A549 (cell line): ENCODE measurements at regions not wholly inside any gene's neighbourhood (a gene's known extent, or its start where the extent isn't known, plus 50 kb on each side); places are given as distances from the start of the nearest gene placed in this dataset.

Experiments used
- BHLHE40 ChIP-seq: IDR thresholded peaks from 2 replicates; pipeline ENCODE4 v1.6.1; 2012; ENCODE audit warnings: low read depth, low read length, inconsistent platforms
- CBX8 ChIP-seq: fragments of 200-600 bp; sonication (generic); IDR thresholded peaks from 2 replicates; pipeline ENCODE4 v1.6.1; 2016
- EHMT2 ChIP-seq: fragments of 200-600 bp; sonication (generic); IDR thresholded peaks from 2 replicates; pipeline ENCODE4 v1.6.1; 2016; ENCODE audit warnings: antibody characterized with exemption, low read depth, mild to moderate bottlenecking, moderate library complexity
- EP300 ChIP-seq, 2 experiments: fragments of >200 bp; sonication (Bioruptor Twin); formaldehyde crosslinking; IDR thresholded peaks; 2 replicates in 1 of 2; 3 replicates in 1 of 2; pipeline ENCODE4 v1.6.1; 2016 to 2017
- HDAC2 ChIP-seq: fragments of 200-600 bp; sonication (generic); IDR thresholded peaks from 2 replicates; pipeline ENCODE4 v1.6.1; 2016
- JUNB ChIP-seq: fragments of >200 bp; sonication (Bioruptor Twin); formaldehyde crosslinking; IDR thresholded peaks from 2 replicates; pipeline ENCODE4 v1.6.1; 2016
- POLR2A ChIP-seq: IDR thresholded peaks from 2 replicates; pipeline ENCODE4 v1.6.1; 2012; ENCODE audit warnings: mild to moderate bottlenecking, low read length
- RAD21 ChIP-seq, 2 experiments: fragments of >200 bp in 1 of 2; sonication (Bioruptor Twin) in 1 of 2; formaldehyde crosslinking in 1 of 2; IDR thresholded peaks in 1 of 2; conservative IDR thresholded peaks in 1 of 2; 2 replicates in 1 of 2; 3 replicates in 1 of 2; pipeline ENCODE4 v1.6.1; 2012 to 2018; ENCODE audit warnings: inconsistent platforms in 1 of 2
- SMC3 ChIP-seq: fragments of >200 bp; sonication (Bioruptor Twin); formaldehyde crosslinking; IDR thresholded peaks from 3 replicates; pipeline ENCODE4 v1.6.1; 2018; ENCODE audit warnings: inconsistent platforms
- TF ChIP-seq, protein P1 (sequence below): fragments of >200 bp; sonication (Bioruptor Twin); formaldehyde crosslinking; IDR thresholded peaks from 3 replicates; pipeline ENCODE4 v1.5.1; 2016
- TF ChIP-seq, protein P2 (sequence below): fragments of 450-650 bp; IDR thresholded peaks from 2 replicates; pipeline ENCODE4 v1.6.1; 2014; ENCODE audit warnings: antibody characterized with exemption
- TF ChIP-seq, protein P3 (sequence below): IDR thresholded peaks from 2 replicates; pipeline ENCODE4 v1.6.1; 2012; ENCODE audit warnings: low read depth, borderline replicate concordance
- TF ChIP-seq, protein P4 (sequence below): fragments of 200-600 bp; sonication (generic); IDR thresholded peaks from 2 replicates; pipeline ENCODE4 v1.6.1; 2016; ENCODE audit warnings: antibody characterized with exemption, mild to moderate bottlenecking, moderate library complexity

DNA sequence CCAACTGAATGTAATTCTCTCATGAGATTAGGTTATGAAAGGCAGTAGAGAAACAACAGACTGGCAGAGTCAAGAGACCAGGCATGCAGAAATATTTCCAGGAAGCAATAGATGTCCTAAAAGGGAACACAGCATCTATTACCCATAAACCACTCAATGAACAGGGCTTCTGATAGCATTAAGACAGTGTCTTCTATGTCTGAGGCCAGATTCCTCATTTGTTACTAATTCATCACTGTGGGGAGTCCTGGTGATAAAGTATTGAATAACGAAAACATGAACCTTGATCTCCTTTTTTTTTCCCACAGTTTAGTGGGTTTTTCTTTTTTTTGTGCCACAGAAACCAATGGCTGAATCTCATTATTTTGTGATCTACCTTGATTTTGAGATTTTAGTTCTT lies 339.0 kb downstream of the METTL15 start:
- no peak for TF ChIP-seq POLR2A
- TF ChIP-seq RAD21 (conservative IDR thresholded peaks at IDR 0.05 in 1 of 2, IDR thresholded peaks at IDR 0.05 in 1 of 2): no peak
- TF ChIP-seq, protein P1, sequence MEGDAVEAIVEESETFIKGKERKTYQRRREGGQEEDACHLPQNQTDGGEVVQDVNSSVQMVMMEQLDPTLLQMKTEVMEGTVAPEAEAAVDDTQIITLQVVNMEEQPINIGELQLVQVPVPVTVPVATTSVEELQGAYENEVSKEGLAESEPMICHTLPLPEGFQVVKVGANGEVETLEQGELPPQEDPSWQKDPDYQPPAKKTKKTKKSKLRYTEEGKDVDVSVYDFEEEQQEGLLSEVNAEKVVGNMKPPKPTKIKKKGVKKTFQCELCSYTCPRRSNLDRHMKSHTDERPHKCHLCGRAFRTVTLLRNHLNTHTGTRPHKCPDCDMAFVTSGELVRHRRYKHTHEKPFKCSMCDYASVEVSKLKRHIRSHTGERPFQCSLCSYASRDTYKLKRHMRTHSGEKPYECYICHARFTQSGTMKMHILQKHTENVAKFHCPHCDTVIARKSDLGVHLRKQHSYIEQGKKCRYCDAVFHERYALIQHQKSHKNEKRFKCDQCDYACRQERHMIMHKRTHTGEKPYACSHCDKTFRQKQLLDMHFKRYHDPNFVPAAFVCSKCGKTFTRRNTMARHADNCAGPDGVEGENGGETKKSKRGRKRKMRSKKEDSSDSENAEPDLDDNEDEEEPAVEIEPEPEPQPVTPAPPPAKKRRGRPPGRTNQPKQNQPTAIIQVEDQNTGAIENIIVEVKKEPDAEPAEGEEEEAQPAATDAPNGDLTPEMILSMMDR: no peak
- no peak for TF ChIP-seq CBX8
- TF ChIP-seq, protein P2, sequence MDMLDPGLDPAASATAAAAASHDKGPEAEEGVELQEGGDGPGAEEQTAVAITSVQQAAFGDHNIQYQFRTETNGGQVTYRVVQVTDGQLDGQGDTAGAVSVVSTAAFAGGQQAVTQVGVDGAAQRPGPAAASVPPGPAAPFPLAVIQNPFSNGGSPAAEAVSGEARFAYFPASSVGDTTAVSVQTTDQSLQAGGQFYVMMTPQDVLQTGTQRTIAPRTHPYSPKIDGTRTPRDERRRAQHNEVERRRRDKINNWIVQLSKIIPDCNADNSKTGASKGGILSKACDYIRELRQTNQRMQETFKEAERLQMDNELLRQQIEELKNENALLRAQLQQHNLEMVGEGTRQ: no peak
- TF ChIP-seq EP300 (IDR thresholded peaks at IDR 0.05): no peak
- TF ChIP-seq, protein P3, sequence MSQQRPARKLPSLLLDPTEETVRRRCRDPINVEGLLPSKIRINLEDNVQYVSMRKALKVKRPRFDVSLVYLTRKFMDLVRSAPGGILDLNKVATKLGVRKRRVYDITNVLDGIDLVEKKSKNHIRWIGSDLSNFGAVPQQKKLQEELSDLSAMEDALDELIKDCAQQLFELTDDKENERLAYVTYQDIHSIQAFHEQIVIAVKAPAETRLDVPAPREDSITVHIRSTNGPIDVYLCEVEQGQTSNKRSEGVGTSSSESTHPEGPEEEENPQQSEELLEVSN: no peak
- TF ChIP-seq, protein P4, sequence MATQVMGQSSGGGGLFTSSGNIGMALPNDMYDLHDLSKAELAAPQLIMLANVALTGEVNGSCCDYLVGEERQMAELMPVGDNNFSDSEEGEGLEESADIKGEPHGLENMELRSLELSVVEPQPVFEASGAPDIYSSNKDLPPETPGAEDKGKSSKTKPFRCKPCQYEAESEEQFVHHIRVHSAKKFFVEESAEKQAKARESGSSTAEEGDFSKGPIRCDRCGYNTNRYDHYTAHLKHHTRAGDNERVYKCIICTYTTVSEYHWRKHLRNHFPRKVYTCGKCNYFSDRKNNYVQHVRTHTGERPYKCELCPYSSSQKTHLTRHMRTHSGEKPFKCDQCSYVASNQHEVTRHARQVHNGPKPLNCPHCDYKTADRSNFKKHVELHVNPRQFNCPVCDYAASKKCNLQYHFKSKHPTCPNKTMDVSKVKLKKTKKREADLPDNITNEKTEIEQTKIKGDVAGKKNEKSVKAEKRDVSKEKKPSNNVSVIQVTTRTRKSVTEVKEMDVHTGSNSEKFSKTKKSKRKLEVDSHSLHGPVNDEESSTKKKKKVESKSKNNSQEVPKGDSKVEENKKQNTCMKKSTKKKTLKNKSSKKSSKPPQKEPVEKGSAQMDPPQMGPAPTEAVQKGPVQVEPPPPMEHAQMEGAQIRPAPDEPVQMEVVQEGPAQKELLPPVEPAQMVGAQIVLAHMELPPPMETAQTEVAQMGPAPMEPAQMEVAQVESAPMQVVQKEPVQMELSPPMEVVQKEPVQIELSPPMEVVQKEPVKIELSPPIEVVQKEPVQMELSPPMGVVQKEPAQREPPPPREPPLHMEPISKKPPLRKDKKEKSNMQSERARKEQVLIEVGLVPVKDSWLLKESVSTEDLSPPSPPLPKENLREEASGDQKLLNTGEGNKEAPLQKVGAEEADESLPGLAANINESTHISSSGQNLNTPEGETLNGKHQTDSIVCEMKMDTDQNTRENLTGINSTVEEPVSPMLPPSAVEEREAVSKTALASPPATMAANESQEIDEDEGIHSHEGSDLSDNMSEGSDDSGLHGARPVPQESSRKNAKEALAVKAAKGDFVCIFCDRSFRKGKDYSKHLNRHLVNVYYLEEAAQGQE: no peak
- TF ChIP-seq HDAC2: no peak
- no peak for TF ChIP-seq BHLHE40
- TF ChIP-seq JUNB: no peak
- TF ChIP-seq EHMT2: no peak
- TF ChIP-seq SMC3: no peak
